Epithelial cell of prostate (primary cell): ENCODE measurements at regions not wholly inside any gene's neighbourhood (a gene's known extent, or its start where the extent isn't known, plus 50 kb on each side); places are given as distances from the start of the nearest gene placed in this dataset.
A peak's percentile ranks its signal among the peaks of the same experiment; 100 is the strongest.

ENCODE experiments used
- DNase-seq: peaks from one replicate; pipeline ENCODE4 v3.0.0-alpha.2; 2011; ENCODE audit warnings: low read depth, low spot score
- H3K27ac ChIP-seq: fragments of 450-650 bp; 2 replicates; pipeline ENCODE4 v1.5.1; 2017; ENCODE audit warnings: mild to moderate bottlenecking

DNA sequence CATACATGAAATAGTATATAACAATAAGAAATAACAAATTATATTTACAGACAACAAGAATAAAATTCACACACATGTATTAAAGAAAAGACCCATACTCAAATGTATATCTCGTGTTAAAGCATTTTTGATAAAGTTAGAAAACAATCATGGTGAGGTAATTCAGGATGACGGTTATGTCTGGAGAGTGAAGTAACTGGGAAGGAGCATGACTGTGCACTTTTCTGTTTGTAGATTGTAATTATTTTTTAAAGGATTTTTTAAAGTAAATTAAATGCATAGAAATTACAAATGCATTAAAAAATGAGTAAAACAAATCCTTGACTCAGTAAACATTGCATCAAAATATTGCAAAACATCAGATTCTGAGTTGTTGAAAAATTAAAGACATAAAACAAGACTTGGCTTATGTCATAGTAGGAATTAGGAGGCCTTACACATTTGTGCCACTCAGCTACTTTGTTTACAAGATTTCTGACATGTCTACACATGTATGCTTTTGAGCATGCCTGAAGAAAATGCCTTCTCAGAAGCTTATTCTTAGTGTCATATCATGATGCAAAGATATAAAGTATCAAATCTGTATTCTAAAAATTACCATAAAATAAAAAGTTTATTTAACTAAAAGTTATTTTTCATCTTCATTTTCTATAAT lies 1325.1 kb downstream of the SLC16A7 start:
- peak overlapping the region; percentile 51 for H3K27ac ChIP-seq

DNA sequence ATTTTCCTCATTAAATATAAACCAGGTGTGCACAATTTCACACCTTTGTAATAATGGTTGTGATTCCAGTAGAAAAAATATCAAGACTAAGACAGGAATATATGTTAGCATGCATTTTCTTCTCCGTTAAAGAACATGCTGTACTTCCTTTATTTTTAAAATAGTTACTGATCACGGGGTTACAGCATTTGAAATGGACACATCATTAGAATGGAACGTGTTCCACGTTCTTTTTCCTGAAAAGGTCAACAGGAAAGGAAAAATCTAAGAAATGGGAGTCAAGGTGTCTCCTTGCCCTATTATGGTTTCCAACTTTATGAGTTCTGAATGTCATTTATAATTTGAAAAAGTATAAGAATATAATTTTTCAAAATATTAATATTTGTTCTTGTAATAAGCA lies 1325.7 kb downstream of the SLC16A7 start:
- peak overlapping the region; percentile 51 for H3K27ac ChIP-seq

More for the DNA sequence above, 1325.1 kb downstream of the SLC16A7 start:
- DNase-seq = peak; percentile 53

DNA sequence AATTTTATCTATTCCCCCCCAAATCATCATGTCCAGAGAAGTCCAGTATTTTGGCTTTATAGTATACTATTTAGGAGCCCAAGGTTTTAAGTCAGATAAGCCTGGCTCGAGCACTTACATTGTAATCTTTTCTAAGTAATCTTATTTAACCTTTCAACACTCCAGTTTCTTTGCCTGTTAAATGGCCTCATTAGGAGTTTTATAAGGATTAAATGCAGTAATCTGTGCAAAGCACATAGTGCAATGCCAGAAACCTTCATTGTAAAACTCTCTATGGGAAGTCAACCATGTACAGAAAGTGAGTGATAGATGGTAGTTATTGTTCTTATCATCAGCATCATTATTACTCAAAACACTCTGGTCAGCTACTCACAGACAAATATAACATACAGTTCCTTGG lies 1330.4 kb downstream of the SLC16A7 start:
- no peak for DNase-seq
- no peak overlapping the region for H3K27ac ChIP-seq

More for the DNA sequence above, 1325.7 kb downstream of the SLC16A7 start:
- DNase-seq = no peak

DNA sequence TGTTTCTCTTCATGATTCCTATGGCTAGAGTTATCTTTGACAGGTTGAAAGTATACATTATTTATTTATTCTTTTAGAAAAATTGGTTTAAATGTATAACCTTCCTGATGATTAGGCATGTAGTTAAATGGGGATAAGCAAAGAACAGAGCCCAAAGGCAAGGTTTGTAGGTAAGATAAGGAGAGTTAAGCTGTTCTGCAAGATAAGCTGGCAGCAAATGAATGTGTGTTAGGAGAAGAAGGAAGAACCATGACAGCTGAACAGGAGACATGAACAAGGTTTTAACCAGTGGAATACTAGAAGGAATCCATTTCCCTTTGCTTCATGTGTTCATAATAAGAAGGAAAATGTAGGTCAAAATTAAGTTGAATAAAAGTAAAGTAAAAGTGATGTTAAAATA lies 1330.1 kb upstream of the USP15 start:
- no peak overlapping the region for H3K27ac ChIP-seq

DNA sequence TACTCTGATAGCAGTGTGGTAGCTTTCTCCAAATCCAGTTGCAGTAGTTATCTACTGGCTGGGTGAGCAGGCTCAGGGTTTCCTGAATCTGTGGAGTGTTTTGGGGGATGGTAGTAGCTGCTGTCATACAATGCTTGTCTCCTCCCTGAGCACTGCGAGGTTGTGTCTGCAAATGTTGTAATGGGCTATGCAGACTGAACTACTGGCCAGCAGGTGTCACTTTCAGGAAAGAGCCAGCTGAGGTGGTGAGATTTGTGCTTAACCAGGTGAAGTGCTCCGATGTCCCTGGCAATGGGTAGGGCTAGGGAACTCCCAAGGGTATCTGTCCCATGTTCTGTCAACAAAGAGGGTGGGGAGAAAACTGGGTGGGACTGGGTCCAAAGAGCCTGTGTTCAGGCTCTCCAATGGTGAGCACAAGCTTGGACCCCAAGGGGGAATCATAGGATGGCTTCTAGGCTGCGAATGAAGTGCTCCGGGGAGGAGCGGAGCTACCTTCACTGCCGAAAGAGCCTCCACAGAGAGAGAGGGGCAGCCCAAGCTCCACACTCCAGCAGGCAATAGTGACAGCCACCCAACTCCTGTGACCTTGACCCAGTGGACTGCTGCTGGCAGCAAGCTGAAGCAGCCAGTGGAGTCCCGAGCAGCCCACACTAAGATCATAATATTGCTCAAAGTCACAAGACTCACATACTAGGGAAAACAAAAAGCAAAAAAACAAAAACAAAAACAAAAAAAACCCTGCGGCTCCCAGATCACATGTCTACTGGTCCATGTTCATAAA lies 1324.0 kb upstream of the USP15 start:
- no peak for DNase-seq
- H3K27ac ChIP-seq = no peak overlapping the region

More for the DNA sequence above, 1330.1 kb upstream of the USP15 start:
- no peak for DNase-seq

DNA sequence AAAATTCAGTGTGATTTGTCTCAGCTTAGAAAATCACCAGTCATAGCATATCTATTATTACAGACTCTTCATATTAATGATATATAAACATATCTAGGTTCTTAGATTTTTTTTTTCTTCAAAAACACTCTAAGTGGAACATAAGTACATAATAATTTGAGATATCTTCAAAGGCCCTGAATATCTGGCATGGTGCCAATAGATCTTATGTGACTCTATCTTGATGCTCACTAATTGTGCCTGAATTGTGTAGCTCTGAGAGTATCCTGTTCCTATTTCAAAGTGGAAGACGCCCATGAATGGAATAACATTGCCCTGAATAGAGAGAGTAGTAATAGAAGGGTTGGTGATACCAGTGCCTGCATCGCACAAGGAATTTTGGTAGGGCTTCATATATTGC lies 1312.7 kb upstream of the USP15 start:
- DNase-seq = no peak

DNA sequence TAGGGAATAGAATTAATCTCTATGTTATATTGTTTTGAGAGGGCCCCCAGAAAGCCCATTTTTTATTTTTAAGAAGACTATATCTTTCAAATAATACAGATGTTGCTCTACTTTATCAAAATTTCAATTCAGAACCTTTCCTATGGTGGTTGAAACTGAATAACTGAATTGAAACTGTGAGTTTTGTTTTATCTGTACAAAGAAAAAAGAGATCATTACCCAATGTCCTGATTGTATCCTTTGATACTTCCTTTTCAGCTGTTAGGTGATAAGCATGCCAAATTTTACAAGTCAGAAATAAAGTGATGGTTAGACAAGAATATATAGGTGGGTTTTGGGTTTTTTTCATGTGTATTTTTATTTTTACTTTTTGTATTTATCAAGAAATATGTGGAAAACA lies 1293.1 kb upstream of the USP15 start:
- no peak for DNase-seq
- H3K27ac ChIP-seq = no peak overlapping the region

More for the DNA sequence above, 1312.7 kb upstream of the USP15 start:
- no peak overlapping the region for H3K27ac ChIP-seq

DNA sequence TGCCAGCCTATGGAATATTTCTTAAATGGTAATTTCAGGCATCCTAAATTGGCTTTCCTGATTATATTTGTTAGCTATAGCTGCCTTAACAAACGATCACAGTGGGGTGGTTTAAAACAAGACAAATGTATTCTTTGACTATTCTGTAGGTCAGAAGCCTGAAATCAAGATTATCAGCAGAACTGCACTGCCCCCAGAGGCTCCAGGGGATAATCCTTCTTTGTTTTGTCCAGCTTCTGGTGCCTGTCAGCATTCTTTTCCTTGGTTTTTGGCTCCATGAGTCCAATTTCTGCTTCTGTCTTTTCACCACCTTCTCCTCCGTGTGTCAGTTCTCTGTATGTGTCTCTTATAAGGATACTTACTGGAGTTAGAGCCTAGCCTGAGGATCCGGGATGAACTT lies 1282.2 kb upstream of the USP15 start:
- no peak overlapping the region for H3K27ac ChIP-seq
- no peak for DNase-seq

DNA sequence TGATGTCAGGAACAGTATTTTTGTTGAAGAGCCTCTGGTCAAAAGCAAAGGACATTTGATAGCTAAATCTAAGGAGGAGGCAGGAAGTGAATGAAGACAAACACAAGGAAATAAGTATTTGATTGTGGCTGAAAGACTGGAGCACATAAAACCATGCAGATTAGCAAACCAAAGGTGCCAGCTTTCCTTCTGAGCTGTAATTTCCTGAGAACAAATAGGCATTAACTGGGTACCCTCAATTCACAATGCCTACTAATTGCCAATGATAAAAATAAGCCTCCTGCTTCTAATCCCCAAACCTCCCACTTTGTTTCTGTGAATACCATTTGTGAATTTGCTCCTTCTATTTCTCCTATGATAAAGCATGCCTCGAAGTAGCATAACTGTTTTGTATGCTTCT lies 1279.6 kb upstream of the USP15 start:
- no peak overlapping the region for H3K27ac ChIP-seq

DNA sequence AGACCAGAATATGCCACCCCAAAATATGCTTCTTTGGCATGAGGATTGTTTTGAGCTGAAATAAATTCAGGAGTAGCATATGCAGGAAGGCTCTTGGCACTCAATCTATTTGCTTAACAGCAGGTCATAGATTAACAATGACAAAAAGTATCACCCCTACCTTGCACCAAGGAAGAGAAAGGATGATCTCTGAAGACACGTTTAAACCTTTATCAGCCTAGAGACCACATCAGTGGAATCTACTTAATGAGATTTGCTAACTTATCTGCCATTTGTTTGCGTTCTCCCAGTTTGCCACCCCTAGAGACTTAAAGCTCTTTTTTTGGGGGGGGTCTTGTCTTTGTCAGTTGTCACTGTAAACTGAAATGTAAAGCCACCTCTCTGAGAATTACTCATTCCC lies 1278.7 kb upstream of the USP15 start:
- DNase-seq = no peak
- no peak overlapping the region for H3K27ac ChIP-seq

More for the DNA sequence above, 1279.6 kb upstream of the USP15 start:
- DNase-seq = no peak

DNA sequence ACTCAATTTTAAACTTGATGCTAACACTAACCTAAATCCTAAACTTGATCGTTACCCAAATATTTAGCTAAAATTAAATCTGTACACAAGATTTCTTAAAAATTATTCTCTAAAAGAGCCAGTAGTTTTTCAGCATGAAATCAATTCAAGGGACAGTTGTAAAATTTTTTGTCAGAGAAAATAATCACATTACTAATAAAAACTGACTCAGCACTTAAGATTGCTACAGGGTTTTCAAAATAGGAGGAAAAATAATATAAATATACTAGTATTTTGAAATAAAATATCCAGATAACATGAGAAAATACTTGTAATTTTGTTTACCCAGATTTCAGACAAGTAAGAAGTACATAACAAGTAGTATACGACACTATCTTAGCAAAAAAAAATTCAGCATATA lies 1268.1 kb upstream of the USP15 start:
- no peak for DNase-seq
- H3K27ac ChIP-seq = no peak overlapping the region

DNA sequence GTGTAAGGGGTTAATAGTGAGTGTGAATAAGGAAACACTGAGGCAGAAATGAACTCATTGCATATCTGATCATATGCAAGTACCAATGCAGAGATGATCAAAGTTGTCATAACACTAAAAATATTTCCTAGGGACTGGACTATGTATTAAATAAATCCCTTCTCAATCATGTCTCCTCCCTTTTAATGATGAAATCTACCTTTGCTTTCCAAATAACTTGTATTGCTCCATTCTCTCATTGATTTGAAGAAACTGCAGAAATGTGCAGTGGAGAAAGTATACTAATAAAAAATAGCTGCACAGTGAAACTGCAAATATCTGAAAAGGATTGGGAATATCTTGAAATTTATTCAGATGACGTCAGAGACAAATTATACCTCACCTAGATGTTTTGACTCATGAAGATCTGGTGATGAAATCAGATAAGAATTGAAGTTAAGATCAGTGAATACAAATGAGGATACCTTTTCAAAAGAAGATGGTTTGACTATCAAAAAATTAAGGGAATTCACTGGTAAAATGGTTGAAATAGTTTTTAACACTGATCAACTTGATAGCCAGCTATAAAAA lies 1264.9 kb upstream of the USP15 start:
- DNase-seq = no peak
- H3K27ac ChIP-seq = no peak overlapping the region

DNA sequence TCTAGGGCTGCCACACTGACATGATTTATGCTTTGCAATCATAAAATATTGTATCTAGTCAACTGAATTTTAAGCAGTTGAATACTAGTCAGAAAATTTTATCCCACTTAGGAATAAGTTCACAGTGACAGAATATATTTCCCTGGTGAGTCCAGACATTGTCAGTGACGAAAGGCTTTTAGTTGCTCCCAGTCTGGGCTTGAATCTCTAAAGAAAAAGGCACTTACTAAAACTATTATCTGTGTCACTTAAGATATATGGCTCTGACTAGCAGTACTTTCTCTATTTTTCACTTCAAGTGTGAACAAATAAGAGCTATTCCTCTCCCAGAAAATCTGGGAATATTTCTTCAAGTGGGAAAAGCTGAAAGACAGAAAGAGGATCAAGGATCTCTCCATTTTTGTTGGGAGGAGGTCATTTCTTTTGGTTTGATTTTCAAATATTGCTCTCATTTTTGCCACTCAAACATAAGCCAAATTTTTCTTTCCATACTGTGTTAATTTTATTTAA lies 1262.3 kb upstream of the USP15 start:
- DNase-seq = no peak
- no peak overlapping the region for H3K27ac ChIP-seq

DNA sequence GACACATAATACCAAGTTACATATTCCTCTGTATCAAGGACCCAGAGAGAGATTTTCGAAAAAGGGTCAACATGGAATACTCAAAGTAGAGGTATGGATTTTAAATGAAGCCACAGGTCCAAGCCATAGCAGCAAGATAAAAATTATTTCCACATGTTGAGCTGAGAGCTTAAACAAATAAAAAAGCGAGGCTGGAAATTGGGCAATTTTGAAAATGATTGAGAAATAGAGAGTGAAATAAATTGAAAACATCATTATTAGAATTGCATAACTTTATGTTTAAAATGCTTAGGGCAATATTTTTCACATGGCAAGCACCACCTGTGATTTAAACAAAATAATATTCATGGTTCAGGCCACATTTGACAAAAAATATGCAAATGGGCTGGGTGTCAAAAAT lies 1251.0 kb upstream of the USP15 start:
- no peak for DNase-seq
- no peak overlapping the region for H3K27ac ChIP-seq

DNA sequence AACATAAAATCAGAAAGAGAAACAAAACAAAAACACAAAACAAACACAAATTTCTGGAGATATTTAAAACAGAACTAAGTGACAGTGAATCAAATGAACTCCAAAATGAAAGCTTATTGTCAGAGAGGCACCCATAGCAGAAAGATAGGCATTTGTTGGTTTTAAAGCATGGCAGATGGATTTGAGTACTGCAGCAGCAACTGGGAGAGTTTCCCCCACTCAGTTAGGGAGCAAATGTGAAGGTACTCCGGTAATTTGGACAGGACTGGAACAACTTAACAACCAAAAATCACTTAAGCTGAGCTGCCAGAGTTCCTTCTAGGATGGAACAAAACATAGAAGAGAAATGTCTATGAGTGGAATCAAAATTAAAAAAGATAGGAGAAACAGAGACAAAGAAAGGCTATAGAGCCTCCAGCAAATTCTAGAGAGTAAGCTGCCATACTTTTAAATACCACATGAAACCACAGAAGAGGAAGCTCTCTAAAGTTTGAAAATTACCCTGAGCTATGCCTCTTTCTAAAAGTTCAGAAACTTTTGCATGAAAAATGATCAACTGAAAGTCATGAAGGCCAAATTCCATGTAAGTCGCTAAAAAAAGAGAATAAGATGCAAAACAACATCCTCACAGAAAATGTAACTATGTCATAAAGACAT lies 1248.3 kb upstream of the USP15 start:
- DNase-seq = no peak
- no peak overlapping the region for H3K27ac ChIP-seq

DNA sequence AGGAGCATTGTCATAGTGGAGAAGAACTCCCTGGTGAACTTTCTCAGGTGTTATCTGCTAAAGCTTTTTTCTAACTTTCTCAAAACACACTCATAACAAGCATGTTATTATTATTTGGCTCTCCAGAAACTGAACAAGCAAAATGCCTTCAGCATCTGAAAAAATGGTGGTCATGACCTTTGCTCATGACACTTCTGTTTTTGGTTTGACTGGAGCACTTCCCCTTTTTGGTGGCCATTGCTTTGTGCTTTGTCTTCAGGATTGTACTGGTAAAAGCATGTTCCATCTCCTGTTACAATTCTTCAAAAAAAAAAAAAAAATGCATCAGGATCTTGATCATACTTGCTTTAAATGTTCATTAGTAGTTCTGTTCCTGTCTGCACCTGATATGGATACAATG lies 1241.6 kb upstream of the USP15 start:
- DNase-seq = no peak
- no peak overlapping the region for H3K27ac ChIP-seq

DNA sequence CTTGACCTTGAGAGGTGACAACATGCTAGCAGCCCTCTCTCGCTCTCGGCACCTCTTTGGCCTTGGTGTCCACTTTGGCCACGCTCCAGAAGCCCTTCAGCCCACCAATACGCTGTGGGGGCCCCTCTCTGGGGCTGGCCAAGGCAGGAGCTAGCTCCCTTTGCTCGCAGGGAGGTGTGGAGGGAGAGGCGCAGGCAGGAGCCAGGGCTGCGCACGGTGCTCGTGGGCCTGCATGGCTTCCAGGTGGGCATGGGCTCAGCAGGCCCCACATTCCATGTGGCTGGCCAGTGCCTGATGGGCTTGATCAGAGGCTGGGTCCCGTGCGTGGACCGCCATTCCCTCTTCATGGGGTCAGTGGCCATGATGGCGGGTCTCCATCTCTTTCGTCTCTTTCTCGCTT lies 1237.0 kb upstream of the USP15 start:
- DNase-seq = no peak

DNA sequence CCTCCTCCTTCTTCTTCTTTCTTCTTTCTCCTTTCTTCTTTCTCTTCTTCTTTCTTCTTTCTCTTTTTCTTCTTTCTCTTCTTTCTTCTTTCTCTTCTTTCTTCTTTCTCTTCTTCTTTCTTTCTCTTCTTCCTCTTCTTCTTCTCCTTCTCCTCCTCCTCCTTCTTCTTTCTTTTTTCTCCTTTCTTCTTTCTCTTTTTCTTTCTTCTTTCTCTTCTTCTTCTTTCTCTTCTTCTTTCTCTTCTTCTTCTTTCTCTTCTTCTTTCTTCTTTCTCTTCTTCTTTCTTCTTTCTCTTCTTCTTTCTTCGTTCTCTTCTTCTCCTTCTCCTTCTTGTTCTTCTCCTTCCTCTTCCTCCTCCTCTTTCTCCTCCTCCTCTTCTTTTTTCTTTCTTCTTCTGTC lies 1230.7 kb upstream of the USP15 start:
- no peak for DNase-seq
- H3K27ac ChIP-seq = no peak overlapping the region

More for the DNA sequence above, 1237.0 kb upstream of the USP15 start:
- H3K27ac ChIP-seq = no peak overlapping the region

DNA sequence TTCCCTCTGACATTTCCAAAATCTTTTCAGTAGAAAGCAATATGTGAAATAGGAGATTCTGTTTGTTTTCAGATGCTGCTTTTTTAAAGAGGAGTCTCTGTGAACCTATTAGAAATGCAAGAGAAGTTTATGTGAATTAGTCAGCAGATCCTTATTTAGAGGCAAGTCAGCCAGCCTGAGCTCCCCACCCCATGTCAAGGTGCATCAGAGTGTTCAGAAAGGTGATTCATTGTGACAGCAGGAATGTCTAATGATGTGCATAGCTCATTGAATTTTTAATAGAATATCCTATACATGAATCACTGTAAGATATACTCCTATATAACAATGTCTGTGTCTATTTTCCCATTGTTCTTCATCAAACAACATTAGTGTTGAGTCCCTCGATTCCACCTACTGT lies 1222.4 kb upstream of the USP15 start:
- H3K27ac ChIP-seq = peak overlapping the region; percentile 43
- DNase-seq = peak; percentile 53

DNA sequence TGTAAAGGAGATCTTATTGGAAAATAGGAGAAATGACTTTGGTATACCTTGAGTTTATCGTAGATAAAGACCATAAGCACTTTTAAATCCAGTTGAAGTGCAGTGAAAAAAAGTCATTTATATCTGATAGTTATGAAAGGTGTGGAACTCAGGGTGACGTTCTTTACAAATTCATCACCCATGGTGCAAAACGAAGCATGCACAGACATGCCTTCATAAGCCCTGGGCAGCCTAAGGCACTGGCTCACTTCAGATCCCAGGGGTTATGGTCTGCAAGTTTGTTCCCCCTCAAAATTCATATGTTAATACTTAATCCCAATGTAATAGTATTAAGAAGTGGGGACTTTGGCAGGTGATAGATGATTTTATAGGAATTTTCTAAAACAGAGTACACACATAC lies 1216.4 kb upstream of the USP15 start:
- H3K27ac ChIP-seq = no peak overlapping the region
- DNase-seq = no peak

DNA sequence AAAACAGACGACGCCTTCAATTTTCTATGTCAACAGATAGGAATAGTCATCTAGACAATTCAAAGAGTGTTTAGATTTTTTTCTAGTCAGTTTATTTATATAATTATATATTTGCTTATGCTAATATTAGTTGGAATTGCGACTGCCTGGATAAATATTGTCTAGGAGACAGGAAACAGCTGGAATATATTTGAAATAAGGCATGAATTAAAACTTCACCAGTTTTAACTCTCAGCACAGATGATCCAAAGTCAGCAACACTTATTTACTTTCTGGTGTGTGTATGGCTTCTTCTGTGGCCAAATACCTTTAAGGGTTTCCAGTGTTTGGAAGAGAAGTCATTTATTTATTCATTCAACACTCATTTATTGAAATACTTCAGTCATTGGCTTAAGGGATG lies 1215.4 kb upstream of the USP15 start:
- no peak for DNase-seq

More for the DNA sequence above, 1215.4 kb upstream of the USP15 start:
- H3K27ac ChIP-seq = no peak overlapping the region
